H1 (cell line): ENCODE measurements at regions not wholly inside any gene's neighbourhood (a gene's known extent, or its start where the extent isn't known, plus 50 kb on each side); places are given as distances from the start of the nearest gene placed in this dataset.

Source experiments
- CEBPB ChIP-seq: IDR thresholded peaks from 2 replicates; pipeline ENCODE4 v1.6.1; 2012; ENCODE audit warnings: low read depth, low read length
- TAF1 ChIP-seq: IDR thresholded peaks from 2 replicates; pipeline ENCODE4 v1.6.1; 2011; ENCODE audit warnings: mild to moderate bottlenecking, low read depth, low read length

- TF ChIP-seq TAF1 (no peak), CEBPB (no peak)
Observed at GRCh38 chr1:5405263-5405662, 587.0 kb downstream of the NPHP4 start (continued).
